Right ventricle myocardium superior (tissue), 1 donor: ENCODE measurements at regions not wholly inside any gene's neighbourhood (a gene's known extent, or its start where the extent isn't known, plus 50 kb on each side); places are given as distances from the start of the nearest gene placed in this dataset.
"Not testable (repeated sequence)": the region's sequence is repeated elsewhere in the genome, so short reads cannot be mapped to it uniquely, and the experiment has no call there.

Experiments used
- ATAC-seq: fragments of 200-7000 bp; cut with Tn5 transposase; one replicate; pipeline ENCODE4 v1.9.1; 2020; ENCODE audit warnings: mild to moderate bottlenecking; ENCODE audit not compliant: poor library complexity
- DNase-seq: peaks from one replicate; pipeline ENCODE4 v3.0.0-alpha.2; 2020
- intact Hi-C: fragments of 100-400 bp; cut with DNase I; formaldehyde crosslinking; loops from one replicate; pipeline ENCODE4 v1.11.2; 2022
- donor health status: DM: no; HTN: yes; CAD: no; lungs with severe emphysema.

DNA sequence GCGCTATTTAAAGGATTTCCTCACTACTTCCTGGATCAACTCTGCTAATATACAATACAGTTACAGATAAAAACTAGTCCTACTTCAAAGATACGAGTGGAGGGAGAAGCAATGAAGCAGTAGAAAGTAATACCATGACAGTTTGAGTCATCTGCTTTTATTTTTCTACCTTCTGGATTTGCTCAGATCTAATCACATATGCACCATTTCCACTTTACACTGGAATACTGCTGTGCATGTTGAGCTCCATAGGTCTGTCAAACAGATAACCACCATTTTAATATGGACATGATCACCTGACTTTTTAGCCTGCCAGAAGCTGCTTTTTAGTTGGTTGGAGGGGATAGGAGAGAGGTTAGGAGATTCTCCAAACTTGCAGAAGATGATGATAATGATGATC lies 92.5 kb downstream of the MMUT start:
- intact Hi-C loops = no loop called here
- ATAC-seq = no peak

DNA sequence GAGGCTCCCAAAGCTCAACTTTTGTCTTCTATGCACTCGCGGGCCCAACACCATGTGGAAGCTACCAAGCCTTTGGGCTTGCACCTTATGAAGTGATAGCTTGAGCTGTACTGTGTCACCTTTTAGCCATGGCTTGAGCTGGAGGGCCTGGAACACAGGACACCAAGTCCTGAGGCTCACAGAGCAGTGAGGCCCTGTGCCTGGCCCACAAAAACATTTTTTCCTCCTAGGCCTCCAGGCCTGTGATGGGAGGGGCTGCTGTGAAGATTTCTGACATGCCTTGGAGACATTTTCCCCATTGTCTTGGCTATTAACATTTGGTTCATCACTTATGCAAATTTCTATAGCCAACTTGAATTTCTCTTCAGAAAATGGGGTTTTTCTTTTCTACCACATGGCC lies 96.5 kb downstream of the MMUT start:
- DNase-seq (no peak), ATAC-seq (no peak)
- intact Hi-C loops = no loop called here

More for the DNA sequence above, 92.5 kb downstream of the MMUT start:
- no peak for DNase-seq

DNA sequence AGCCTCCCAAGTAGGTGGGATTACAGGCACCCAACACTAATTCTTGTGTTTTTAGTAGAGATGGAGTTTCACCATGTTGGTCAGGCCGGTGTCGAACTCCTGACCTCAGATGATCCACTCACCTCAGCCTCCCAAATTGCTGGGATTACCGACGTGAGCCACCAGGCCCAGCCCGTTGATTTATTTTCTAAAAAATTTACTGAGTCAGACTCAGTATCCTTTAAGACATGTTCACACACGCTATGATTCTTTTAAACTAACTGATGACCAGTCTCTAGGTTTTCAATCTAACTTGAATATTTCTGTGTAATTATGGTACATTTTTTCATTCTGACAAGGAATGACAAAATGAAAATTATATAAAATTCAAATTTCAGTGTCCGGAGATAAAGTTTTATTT lies 114.5 kb downstream of the MMUT start:
- ATAC-seq (no peak), DNase-seq (no peak)
- intact Hi-C loops = no loop called here

DNA sequence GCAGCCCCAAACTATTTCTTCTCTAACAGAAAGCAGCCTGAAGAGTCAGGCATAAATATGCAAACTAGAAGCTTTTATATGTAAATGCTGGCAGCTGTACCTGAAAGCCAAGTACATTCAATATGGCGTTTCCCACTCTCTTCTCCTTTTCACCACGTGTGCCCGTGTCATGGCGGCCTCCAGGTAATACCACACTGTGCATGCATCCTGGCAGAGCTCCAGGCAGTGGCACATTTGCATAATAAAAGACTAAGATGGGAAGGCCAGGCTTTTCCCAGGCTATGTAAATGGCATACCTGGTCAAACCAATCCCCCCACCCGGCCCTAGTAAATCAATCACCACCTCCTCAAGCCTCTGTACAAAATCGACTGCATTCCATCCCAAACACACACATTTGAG lies 120.6 kb downstream of the MMUT start:
- intact Hi-C loops = no loop called here
- no peak for ATAC-seq
- DNase-seq = no peak

DNA sequence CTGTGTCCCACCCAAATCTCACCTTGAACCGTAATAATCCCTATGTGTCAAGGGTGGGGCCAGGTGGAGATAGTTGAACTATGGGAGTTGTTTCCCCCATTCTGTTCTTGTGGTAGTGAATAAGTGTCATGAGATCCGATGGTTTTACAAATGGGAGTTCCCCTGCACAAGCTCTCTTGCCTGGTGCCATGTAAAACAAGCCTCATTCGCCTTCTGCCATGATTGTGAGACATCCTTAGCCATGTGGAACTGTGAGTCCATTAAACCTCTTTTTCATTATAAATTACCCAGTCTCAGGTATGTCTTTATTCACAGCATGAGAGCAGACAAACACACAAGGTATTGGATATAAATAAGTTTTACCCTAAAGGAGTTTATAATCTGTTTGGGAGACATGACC lies 121.2 kb downstream of the MMUT start:
- intact Hi-C loops = no loop called here

DNA sequence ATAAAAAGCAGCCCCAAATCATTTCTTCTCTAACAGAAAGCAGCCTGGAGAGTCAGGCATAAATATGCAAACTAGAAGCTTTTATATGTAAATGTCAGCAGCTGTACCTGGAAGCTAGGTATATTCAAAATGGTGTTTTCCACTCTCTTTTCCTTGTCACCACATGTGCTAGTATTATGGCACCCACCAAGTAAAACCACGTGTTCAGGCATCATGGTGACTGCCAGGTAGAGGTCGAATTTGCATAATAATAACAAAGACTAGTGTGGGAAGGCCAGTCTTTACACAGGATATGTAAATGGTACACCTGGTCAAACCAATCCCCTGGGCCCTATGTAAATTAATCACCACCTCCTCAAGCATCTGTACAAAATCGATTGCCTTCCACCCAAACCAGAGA lies 124.0 kb downstream of the MMUT start:
- ATAC-seq = no peak
- intact Hi-C loops = no loop called here

More for the DNA sequence above, 121.2 kb downstream of the MMUT start:
- no peak for ATAC-seq
- DNase-seq = no peak

DNA sequence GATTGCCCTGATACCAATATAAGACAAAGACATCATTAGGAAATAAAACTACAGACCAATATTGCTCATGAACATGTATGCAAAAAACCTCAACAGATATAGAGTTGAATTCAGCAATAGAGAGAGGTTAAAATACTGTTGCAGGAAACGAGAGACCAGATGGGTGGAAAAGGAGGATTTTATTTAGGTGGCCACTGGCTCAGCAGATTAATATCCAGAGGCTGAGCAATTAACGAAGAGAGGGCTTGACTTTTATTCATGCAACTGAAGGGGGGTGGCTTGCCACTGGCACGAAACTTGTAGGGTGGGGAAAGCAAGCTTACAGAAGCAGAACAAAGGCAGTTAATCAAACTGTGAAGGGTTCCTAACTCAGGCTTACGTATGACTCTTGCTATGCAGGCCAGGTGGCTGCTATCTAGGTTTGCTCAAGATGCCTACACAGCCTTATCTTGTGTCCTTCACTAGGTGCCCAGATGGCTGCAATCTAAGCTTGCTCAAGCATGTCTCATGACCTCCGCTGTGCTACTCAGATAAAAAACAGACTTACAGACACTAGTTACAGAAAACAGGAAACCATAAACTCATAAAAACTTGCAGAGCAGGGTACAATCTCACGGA lies 126.4 kb downstream of the MMUT start:
- no peak for DNase-seq
- intact Hi-C loops = no loop called here
- no peak for ATAC-seq

More for the DNA sequence above, 124.0 kb downstream of the MMUT start:
- DNase-seq = no peak

DNA sequence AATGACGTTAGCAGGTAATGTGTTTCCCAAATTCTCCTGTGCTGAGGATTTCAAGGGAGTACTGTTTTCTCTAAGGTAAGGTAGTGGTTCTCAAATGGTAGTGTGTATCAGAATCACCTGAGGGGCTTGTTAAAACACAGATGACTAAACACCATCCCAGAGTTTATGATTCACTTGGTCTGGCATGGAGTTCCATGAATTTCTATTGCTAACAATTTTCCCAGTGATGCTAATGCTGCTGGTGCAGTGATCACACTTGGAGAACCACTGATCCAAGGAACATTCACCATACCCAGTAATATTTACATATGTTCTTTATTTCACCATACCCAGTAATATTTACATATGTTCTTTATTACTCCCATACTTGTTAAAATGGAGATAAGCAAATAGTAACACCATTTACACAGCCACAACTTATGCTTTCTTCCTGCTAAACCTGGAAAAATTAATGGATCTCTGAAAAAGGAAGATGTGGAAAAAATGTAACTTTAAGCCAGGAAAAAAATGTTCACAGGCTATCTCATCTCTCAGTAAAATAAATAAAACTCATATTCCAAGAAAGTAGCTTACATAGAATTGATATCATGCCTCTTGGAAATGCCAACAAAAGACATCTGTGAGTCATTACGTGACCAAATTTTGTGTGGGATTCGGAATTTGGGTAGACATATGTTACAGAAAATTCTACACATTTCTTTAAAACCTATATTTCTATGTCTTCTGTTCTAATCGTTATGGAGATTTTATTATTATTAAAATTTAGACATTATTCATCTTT lies 129.5 kb downstream of the MMUT start:
- intact Hi-C loops = no loop called here
- DNase-seq (no peak), ATAC-seq (no peak)

DNA sequence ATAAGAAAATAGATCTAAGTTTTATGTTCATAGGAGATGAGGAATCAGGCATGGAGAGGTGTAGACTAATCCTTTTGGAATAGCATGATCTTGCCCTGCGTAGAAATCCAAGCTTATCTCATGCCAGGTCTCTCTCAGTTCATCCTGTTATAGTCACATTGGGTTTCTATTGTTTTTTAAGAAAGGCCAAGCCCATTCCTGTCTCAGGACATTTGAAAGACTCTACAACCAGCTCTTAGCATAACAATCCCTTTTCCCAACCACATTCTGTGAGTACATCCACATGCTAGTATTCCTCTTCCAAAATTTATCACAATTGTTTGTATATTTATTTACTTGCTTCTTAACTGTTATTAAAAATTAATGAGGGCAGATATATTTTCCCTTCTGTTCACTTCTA lies 130.3 kb downstream of the MMUT start:
- ATAC-seq = no peak
- DNase-seq = no peak
- intact Hi-C loops = no loop called here

DNA sequence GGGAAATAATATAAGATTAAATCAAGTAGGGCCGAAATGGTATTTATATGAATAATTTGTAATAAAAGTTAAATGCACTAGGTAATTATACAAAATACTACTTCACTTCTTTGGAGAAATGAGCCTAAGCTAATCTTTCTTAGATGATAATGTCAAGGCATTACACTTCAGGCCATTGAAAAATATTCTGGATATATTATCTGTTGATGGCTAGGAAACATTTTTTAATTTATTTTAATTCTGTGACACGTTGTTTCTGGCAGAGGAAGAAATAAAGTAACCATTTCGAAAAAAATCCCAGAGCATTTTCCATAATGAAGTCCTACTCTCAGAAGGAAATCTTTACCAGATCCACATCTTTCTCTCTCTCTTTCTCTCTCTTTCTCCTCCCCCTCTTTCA lies 133.9 kb downstream of the MMUT start:
- intact Hi-C loops = no loop called here
- no peak for ATAC-seq
- no peak for DNase-seq

DNA sequence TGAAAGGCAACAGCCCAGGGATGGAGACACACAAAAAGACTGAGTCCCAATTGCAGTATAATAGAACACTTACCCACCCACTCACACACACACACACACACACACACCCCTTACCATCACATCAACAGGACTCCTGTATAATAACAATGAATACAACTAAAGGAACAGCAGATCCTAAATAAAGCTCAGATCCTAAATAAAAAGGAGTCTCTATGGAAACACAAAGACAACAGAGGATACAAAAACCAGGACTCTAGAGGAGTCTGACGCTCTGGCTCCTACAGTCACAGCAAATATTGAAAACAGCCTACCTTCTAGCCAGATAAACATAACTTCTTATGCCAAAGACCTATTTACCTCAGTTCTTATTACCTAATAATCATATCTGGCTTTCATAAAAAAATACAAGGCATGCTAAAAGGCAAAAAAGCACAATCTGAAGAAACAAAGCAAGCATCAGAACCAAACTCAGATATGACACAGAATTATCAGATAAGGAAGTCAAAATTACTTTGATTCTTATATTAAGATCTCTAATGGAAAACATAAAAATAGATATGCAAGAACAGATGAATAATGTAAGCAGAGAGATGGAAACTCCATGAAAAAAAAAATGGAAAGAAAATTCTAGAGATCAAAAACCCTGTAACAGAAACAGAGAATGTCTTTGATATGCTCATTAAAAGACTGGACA lies 134.9 kb downstream of the MMUT start:
- no peak for ATAC-seq
- intact Hi-C loops = no loop called here
- DNase-seq = no peak

DNA sequence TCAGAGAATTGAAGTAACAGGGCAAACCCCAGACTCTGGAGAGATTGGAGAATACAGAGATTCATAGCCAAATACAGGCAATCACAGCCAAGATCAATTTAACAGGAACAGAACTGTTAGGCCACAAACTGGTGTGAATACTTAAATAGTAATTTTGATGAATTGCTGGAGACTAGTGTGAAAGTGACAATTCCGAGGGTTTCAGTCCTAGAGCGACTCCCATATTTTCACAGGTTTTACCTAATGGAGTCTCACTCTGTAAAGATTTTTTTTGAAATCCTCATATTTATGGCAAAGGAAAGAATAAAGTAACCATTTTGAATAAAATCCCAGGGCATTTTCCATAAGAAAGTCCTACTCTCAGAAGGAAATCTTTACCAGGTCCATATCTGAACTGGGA lies 135.5 kb downstream of the MMUT start:
- DNase-seq = no peak
- no peak for ATAC-seq
- intact Hi-C loops = no loop called here

DNA sequence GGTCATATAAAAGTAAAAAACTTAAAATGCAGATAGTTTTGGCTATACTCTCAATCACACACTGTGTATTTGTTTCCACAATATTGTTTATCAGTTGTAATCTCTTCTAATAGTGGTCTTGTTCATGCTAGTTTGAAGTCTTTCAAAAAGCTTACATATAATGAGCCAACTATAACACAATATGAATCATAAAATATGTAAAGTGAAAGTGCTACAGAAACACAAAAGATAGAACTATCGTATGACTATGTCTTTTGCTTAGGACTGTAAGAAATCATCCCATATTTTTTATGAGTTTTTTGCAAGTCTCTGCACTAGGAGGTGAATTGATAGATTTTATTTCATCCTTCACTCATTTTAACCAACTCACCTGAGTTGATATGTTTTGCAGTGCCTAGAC lies 136.0 kb downstream of the MMUT start:
- no peak for DNase-seq
- ATAC-seq = no peak
- intact Hi-C loops = no loop called here

DNA sequence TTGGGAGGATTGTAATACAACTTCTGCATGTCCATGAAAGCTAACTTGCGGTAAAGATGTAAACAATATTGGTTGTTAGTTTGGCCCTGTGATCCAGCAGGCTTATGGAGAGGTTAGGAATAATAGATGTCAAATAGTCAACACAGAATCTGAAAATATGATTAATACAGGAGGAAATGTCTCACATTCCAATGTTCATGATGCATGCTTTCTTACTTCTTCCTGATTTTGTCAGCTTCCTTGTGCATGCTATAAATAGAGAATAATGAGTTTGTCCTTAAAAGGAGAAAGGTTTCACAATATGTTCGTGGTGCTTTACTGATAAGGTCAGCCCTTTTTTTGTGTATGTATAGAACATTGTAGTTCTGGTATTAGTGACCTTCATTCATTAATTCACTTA lies 136.7 kb downstream of the MMUT start:
- intact Hi-C loops = no loop called here
- ATAC-seq (no peak), DNase-seq (no peak)

DNA sequence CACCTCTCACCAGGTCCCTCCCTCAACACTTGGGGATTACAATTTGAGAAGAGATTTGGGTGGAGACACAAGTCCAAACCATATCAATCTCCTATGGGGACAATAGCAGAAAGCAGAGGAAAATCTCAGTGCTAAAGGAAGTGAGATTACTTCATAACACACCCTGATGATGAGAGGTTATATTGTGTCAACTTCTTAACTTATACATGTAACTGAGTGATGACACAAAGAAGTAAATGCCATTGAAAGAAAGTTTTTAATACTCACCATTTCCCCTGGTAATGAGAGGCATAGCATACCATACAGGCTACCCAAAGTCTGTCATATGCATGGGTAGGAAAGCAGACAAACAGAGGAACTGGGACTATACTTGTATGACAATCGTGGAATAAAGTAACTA lies 137.2 kb downstream of the MMUT start:
- intact Hi-C loops = no loop called here
- DNase-seq (no peak), ATAC-seq (no peak)

DNA sequence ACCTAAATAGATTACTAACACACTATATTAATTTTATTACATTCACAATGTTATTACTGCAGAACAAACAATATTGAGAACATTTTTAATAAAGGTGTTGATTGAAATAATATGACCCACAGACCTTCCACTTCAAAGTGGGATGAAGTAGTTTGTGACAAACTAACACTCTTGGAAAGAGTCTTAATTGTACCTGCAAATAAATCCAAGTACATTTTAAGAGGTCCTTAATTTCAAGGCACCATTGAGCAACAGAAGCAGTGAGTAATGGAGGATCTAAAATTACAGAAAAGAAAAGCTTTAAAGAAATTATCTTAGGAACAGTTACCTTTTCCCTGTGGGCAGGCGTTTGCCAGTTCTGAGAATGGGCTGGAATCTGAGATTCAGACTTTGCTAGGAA lies 140.2 kb downstream of the MMUT start:
- ATAC-seq (no peak), DNase-seq (no peak)
- intact Hi-C loops = no loop called here

DNA sequence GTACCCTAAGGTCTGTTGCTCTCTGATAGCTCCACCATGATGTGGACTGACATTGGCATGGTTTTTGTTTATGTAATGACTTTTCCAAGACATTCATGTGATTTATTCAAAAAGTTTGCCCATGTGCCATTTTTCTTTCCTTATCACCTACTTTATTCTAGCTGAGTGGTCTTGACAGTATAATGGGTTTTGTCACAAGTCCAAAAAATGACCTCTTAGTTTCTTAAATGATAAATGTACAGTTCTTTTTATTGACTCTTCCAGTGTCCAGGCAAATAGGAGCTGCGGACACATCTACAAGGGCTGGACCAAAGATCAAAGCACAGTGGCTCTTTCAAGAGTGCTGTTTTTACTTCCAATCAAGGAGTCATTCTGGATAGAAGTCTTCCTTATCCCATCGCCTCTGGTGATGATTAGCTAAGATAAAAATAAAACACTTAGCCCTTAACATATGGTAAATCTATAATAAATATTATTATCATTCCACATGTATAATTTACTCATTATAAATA lies 141.4 kb downstream of the MMUT start:
- ATAC-seq (no peak), DNase-seq (no peak)
- intact Hi-C loops = no loop called here

DNA sequence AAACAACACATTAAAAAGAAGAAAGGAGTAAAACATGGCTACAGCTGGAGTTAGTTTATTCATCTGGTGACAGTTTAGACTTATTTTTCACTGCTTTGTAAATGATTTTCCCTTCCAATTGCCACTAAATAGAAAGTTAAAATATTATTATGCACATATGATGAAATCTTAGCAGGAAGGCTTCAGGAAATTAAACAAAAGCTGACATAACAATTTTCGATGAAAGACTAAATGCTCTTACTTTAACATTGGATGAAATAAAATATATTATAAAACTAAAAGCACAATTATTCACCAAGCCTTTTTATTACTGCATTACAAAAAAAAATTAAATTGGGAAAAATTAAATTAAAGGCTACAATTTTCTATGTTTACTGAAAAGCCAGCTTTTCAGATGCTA lies 158.0 kb downstream of the MMUT start:
- intact Hi-C loops = no loop called here

DNA sequence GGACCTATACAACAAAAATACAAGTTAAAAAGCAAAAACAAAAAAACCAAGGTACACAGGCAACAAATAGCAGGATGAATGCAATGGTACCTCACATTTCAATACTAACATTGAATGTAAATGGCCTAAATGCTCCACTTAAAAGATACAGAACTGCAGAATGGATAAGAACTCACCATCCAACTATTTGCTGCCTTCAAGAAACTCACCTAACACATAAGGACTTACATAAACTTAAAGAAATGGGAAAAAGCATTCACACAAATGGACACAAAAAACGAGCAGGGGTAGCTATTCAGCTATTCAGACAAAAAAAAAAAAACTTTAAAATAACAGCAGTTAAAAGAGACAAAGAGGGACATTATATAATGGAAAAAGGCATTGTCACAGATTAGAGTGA lies 158.7 kb downstream of the MMUT start:
- DNase-seq, intact Hi-C loops, ATAC-seq: not testable (repeated sequence)

More for the DNA sequence above, 158.0 kb downstream of the MMUT start:
- DNase-seq (no peak), ATAC-seq (no peak)

DNA sequence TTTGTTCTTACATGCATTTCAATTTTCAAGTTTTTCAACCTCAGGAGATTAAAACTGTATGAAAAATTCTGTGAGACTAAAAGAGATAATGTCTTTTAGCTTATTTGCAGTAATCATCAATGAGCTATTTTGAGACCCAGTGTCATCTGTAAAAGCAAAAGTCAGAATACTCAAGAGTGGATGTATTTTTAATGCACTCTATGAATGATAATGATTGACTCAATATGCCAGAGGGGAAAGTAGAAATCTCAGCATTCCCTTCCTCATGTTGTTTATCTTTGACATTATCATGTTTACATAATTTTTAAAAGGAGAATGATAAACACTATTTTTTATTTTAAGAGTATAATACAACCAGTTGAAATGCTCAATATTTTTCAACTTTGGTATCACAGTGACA lies 162.1 kb downstream of the MMUT start:
- ATAC-seq = no peak
- DNase-seq = no peak
- intact Hi-C loops = no loop called here
